ENCODE measurements at regions not wholly inside any gene's neighbourhood (a gene's known extent, or its start where the extent isn't known, plus 50 kb on each side); places are given as distances from the start of the nearest gene placed in this dataset.

DNA sequence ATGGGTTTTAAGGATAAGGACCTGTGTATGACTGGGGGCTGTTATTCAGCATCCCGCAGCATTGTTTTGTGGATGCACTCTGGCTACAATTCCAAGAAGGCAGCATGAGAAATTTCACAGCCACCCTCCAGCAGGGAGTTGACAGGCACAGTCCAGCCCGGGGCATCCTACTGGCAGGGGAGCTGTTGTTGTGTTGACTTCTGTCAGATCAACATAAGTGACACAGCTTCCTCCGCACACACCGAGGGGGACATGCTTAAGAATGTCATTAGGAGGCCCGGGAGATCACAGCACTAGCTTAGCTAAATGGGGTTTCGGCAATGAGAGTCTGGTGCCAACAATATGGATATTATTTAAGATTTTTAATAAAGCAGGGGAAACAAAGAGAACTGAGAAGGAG is 326.5 kb downstream of the ASMT start:
- TF ChIP-seq POLR2A (IDR thresholded peaks at IDR 0.05) = no peak
- TF ChIP-seq, protein P1, sequence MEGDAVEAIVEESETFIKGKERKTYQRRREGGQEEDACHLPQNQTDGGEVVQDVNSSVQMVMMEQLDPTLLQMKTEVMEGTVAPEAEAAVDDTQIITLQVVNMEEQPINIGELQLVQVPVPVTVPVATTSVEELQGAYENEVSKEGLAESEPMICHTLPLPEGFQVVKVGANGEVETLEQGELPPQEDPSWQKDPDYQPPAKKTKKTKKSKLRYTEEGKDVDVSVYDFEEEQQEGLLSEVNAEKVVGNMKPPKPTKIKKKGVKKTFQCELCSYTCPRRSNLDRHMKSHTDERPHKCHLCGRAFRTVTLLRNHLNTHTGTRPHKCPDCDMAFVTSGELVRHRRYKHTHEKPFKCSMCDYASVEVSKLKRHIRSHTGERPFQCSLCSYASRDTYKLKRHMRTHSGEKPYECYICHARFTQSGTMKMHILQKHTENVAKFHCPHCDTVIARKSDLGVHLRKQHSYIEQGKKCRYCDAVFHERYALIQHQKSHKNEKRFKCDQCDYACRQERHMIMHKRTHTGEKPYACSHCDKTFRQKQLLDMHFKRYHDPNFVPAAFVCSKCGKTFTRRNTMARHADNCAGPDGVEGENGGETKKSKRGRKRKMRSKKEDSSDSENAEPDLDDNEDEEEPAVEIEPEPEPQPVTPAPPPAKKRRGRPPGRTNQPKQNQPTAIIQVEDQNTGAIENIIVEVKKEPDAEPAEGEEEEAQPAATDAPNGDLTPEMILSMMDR (IDR thresholded peaks at IDR 0.05) = no peak
